Right lobe of liver (tissue), 4 donors: ENCODE measurements at regions not wholly inside any gene's neighbourhood (a gene's known extent, or its start where the extent isn't known, plus 50 kb on each side); places are given as distances from the start of the nearest gene placed in this dataset.

Experiments used
- POLR2A ChIP-seq: fragments of 450-650 bp; IDR thresholded peaks from one replicate; pipeline ENCODE4 v1.6.1; 2017; ENCODE audit warnings: antibody characterized with exemption, mild to moderate bottlenecking
- TF ChIP-seq, protein P1 (sequence below), 4 donors: fragments of 200-600 bp in 3 of 4; fragments of 450-650 bp in 1 of 4; IDR thresholded peaks; one replicate each; pipeline versions ENCODE4 v1.5.1 to v1.8.0; 2016 to 2022; ENCODE audit warnings: antibody characterized with exemption in 4 of 4, mild to moderate bottlenecking in 2 of 4
- donor health status: DM: no; HTN: no; CAD: no.
- donor health status: DM: no; HTN: no; CAD: no.
- donor health status: DM: no; HTN: yes; CAD: no.

DNA sequence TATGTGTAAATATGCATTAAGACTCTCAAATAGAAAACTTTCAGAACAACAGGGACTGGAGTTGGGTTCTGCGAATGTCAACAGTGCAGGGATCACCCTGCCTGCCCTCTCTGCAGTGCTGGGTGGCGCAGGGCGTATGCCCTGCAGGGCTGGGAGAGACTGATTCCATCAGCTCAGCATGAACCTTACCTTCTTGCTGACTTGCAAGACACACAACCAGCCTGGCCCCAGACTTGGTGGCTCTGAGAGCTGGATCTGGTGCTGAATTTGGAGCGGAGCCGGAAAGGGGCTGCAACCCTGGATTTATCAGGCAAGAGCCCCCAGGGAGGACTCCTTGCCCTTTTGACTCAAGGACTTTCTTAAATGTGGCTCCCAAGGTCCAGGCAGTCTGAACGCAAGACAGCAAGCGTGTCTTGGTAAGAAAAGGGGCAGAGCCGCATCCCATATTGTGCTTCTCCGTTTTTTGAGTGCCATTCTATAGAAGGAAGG lies 376.0 kb upstream of the IRX2 start:
- TF ChIP-seq, protein P1, sequence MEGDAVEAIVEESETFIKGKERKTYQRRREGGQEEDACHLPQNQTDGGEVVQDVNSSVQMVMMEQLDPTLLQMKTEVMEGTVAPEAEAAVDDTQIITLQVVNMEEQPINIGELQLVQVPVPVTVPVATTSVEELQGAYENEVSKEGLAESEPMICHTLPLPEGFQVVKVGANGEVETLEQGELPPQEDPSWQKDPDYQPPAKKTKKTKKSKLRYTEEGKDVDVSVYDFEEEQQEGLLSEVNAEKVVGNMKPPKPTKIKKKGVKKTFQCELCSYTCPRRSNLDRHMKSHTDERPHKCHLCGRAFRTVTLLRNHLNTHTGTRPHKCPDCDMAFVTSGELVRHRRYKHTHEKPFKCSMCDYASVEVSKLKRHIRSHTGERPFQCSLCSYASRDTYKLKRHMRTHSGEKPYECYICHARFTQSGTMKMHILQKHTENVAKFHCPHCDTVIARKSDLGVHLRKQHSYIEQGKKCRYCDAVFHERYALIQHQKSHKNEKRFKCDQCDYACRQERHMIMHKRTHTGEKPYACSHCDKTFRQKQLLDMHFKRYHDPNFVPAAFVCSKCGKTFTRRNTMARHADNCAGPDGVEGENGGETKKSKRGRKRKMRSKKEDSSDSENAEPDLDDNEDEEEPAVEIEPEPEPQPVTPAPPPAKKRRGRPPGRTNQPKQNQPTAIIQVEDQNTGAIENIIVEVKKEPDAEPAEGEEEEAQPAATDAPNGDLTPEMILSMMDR (IDR thresholded peaks at IDR 0.05) = no peak
- TF ChIP-seq POLR2A = no peak
